NCI-H2081 treated with DMSO at 0.1 percent for 48 hours (cell line): ENCODE measurements at regions not wholly inside any gene's neighbourhood (a gene's known extent, or its start where the extent isn't known, plus 50 kb on each side); places are given as distances from the start of the nearest gene placed in this dataset.

Source experiments
- DNase-seq: peaks from one replicate; lab custom pipeline; 2025; lab: John Stamatoyannopoulos, UW

DNA sequence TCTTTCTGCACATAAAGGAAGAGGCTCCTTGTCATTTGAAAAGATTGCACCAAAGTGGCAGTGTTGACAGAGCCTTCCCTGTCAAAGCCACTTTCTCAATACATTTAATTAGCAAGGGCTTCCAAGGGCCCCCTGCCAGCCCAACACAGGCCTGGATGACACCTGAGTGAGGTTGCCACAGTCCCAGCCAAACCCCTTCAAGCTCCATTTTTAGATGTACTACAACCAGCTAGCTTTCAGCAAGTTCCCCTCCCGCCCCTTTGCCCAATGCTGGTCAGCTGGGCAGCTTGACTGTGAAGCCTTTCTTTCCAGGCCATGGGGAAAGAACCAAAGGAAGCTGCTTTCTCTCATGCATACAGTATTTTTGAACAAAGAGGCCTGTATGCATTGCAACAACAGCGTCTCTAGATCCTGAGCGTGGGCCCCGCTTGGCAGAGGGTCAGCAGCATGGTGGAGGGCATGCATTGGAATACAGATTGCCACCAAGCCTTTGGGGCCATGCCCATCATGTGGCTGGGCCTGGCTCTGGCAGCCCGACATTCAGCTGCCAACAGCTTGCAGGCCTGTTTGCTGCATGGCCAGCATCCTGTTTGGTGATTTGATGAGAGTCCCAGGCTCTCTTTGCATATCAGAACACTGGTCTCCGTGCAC lies 261.1 kb upstream of the GATB start:
- no peak for DNase-seq

GRCh38 chr4:152020073-152020472 lies 259.3 kb upstream of the GATB start:
- no peak for DNase-seq

DNA sequence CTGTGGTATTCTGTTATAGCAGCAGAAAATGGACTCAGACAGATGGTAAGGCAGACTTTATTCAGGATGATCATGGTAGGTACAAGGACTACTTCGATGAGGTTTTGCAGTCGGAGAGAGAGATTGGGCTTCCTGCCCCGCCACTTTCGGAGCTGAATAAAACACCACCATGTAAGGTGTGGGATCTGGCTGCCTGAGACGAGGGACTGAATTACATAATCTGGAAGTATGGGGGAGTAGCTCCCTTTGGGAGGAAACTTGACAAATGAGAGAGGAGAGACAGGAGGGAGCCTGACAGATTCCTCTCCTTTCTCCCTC lies 255.5 kb upstream of the GATB start:
- no peak for DNase-seq

GRCh38 chr4:152015597-152016302 lies 254.9 kb upstream of the GATB start:
- no peak for DNase-seq

GRCh38 chr4:152014280-152014679 lies 253.5 kb upstream of the GATB start:
- DNase-seq: no peak

DNA sequence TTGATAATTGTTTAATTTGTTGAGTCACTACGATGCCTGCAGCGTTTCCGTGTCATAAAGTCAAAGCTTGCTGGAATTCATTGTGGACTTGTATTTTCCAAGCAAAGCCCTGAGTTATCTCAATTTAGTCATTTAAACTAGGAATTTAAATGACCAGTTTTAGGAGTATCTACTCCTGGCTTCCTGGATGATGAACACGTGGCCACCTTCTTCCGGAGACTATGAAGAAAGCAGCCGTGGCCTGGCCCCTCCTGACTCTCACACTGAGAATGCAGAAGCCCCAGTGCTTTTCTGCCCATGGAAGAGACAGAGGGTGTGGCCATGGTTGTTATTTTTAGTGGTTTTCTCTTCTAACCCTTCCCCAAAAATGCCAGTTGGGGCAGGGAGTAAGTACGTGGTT lies 250.7 kb upstream of the GATB start:
- DNase-seq: no peak

GRCh38 chr4:152010710-152011079 lies 249.9 kb upstream of the GATB start:
- no peak for DNase-seq

- DNase-seq: no peak
These were observed 249.3 kb upstream of the GATB start for GRCh38 chr4:152009983-152010709.

- no peak for DNase-seq
These were observed 248.3 kb upstream of the GATB start for GRCh38 chr4:152009031-152009670.

DNA sequence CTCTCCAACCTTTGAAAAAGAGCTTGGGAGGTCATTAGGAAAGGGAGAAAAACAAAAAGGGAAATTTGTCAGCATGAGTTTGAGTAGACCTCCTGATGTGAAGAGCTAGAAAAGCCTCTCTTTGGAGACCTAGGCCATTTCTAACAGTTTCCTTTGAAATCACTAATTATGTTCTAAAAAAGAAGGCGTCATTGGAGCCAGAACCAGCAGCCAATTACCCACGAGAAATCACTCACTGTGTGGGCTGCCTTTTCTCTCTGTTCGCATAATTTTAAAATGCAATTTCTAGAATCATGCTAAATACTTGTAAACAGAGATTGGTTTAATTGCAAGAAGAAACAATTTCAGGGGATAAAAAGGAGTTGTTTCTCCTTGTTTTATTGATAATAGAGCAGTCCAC lies 246.3 kb upstream of the GATB start:
- DNase-seq: no peak

GRCh38 chr4:152004801-152005200 lies 244.0 kb upstream of the GATB start:
- DNase-seq: no peak

- no peak for DNase-seq
These were observed 239.7 kb upstream of the GATB start for GRCh38 chr4:152000518-152000917.

GRCh38 chr4:151998723-151999122 lies 237.9 kb upstream of the GATB start:
- DNase-seq: no peak

DNA sequence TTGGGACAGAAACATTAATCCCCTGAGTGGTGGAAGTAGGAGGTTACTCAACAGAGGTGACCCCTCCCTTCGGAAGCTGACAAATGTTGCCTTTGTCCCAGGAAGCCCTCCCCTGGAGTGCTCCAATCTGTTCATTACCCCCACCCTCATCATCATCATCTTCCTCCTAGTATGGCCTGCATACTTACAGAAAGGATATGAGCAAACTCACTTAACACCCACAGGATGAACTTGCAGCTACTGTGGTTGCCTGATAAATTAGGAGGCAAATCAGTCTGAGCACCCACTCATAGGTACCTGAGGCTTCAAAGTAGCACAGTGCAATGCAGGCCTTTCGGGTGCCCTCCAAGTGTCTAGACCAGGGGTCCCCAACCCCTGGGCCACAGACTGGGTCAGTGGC lies 236.7 kb upstream of the GATB start:
- DNase-seq: no peak

GRCh38 chr4:151994429-151994828 lies 233.6 kb upstream of the GATB start:
- no peak for DNase-seq

DNA sequence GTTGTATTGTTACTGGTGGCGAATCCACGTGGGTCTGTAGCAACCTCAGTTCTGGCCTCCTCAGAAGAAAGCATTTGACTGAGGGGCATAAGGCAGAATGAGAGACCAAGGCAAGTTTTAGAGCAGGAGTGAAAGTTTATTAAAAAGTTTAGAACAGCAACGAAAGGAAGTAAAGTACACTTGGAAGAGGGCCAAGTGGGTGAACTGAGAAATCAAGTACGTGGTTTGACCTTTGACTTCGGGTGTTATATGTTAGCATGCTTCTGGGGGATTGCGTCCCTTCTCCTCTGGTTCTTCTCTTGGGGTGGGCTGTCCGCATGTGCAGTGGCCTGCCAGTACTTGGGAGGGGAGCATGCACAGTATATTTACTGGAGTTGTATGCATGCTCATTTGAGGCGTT lies 232.7 kb upstream of the GATB start:
- DNase-seq: no peak

DNA sequence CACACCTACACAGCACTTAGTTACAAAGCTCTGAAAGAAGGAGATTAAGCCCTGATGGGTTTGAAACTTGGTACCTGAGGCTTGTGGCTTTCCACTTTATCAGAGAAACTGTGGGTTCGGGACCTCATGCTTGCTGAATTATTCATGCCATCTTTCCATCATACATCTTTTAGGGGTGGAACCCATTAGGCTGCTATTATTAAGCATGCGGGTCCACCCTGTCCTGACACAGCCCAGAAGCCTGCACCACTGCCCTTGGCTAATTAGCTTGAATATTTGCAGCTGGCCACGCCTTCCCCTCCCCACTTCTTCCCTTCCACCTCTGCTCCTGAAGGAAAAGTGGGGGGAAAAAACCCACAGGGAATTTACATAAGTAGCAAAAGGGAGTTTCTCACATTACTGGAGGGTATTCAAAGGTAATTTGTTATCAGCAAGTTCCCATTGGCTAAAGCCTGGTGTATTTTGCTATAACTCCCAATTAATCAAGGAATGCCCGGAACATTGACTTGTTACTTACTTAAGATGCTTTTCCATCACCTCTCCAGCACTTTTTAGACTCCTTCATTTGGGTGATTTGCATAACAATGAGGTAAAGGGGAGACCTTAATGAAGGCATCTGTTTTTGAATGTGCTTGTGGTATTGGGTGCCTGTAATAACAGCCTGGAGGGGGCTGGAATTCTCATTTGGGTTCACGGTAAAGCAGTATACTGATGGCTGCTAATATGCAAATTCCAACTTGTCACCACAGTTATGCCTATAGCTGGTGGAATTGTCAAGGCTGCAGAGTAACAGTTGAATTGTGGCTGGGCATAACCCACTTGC lies 231.7 kb upstream of the GATB start:
- no peak for DNase-seq

DNA sequence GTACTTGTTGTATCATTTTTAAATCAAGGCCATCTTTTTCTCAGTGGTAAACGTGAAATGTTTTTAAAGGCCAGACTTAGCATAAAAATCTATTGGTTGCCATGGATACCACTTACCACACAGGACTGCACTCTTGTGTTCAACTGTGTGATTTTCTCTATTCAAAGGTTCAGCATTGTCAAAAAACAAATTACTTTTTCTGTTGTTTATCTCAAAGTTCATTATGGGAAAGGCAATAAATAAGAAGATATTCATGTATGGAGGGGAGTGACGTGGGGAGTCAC lies 231.0 kb upstream of the GATB start:
- DNase-seq: no peak

DNA sequence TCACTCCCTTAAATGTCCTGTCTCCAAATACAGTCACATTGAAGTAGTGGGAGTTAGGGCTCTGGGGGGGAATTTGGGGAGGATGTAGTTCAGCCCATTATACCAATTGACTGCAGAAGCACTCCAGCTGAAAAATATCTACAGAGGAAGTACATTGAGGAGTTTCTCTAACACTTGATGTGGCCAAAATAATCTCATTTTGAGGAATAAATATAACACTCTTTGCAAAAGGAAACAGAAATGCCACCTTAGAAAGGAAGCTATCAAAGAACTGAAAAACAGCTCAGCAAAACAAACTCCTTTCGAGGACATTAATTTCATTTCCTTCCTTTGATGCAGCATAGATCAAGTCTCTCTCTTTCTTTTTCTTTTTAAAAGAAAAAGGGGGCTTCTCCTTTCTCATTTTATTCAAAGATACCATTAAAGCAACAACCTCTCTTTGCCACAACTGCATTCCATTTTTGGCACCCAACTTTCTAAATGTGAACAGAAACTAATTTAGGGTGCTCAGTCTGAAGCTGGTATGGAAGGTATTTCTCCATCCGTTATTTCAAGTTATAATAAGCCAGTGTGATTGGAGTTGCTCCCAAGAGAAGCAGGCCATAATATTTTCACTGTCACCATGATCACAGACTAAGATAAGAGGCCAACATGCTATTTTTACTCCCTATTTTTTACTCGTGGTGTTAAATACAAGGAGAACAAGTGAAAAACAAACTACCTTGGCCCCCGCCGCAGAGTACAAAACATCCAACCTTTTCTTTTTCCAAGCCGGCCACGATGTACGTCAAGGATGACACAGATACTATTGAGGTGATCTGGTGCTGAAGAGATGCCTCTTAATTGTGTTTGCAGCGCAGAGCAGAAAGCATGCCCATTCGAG lies 230.4 kb upstream of the GATB start:
- no peak for DNase-seq

- no peak for DNase-seq
These were observed 229.4 kb upstream of the GATB start for GRCh38 chr4:151990201-151990600.

DNA sequence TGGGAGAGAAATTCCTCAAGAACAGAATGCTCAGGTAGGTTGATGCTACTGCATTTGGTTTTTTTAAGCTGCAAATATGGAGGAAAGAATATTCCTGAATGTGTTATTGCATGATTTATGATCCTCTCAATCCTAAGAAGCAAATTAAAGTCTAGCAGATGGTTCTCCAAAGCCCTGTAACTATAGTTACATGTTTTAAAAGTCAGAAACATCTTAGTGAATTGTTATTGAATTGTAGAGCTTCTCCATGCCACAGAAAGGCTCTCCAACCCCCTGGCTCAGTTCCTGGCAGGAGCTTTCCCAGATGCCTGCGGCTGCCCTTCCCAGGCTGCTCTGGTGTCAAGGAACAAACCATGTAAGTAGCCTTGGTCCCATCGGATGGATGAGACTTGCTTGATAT lies 227.8 kb upstream of the GATB start:
- DNase-seq: no peak
